ENCODE measurements at regions not wholly inside any gene's neighbourhood (a gene's known extent, or its start where the extent isn't known, plus 50 kb on each side); places are given as distances from the start of the nearest gene placed in this dataset.

GRCh38 chr5:96597438-96598020 is 64.6 kb upstream of the CAST start:
- Histone ChIP-seq H3K4me1 (ENCODE audit: insufficient read depth, low read length) (peaks cover 8% of the 10 kb centered on the region), H3K36me3 (ENCODE audit: insufficient read depth, low read length) (no peaks in the 10 kb centered on the region), H3K27ac (ENCODE audit: low read depth, low read length) (no peak overlapping the region), H3K9me3 (ENCODE audit: low read depth, low read length) (no peaks in the 10 kb centered on the region), H3K4me3 (ENCODE audit: insufficient read depth, low read length) (no peak overlapping the region), H2AFZ (ENCODE audit: low read length) (no peak overlapping the region), H3K79me2 (ENCODE audit: insufficient read depth, low read length) (no peaks in the 10 kb centered on the region), H3K27me3 (ENCODE audit: insufficient read depth, low read length) (no peaks in the 10 kb centered on the region), H3K4me2 (ENCODE audit: insufficient read depth, low read length) (no peak overlapping the region), H4K20me1 (ENCODE audit: insufficient read depth, low read length) (no peaks in the 10 kb centered on the region)
- no peak for TF ChIP-seq CTCF (IDR thresholded peaks at IDR 0.05; ENCODE audit: extremely low read depth, low read depth, low read length)
- peak; percentile 36 for DNase-seq (ENCODE audit: insufficient read length, low spot score, missing footprints)

GRCh38 chr5:96601200-96601599 is 61.0 kb upstream of the CAST start:
- Histone ChIP-seq H3K9me3 (ENCODE audit: low read depth, low read length) (no peaks in the 10 kb centered on the region), H3K4me1 (ENCODE audit: insufficient read depth, low read length) (peaks cover 12% of the 10 kb centered on the region), H3K4me3 (ENCODE audit: insufficient read depth, low read length) (no peak overlapping the region), H3K27ac (ENCODE audit: low read depth, low read length) (no peak overlapping the region), H2AFZ (ENCODE audit: low read length) (no peak overlapping the region), H3K79me2 (ENCODE audit: insufficient read depth, low read length) (no peaks in the 10 kb centered on the region), H3K36me3 (ENCODE audit: insufficient read depth, low read length) (no peaks in the 10 kb centered on the region), H3K4me2 (ENCODE audit: insufficient read depth, low read length) (no peak overlapping the region), H4K20me1 (ENCODE audit: insufficient read depth, low read length) (no peaks in the 10 kb centered on the region), H3K27me3 (ENCODE audit: insufficient read depth, low read length) (no peaks in the 10 kb centered on the region)
- no peak for DNase-seq (ENCODE audit: insufficient read length, low spot score, missing footprints)
- no peak for TF ChIP-seq CTCF (IDR thresholded peaks at IDR 0.05; ENCODE audit: extremely low read depth, low read depth, low read length)

GRCh38 chr5:96601715-96602244 is 60.4 kb upstream of the CAST start:
- Histone ChIP-seq H3K9me3 (ENCODE audit: low read depth, low read length) (no peaks in the 10 kb centered on the region), H3K36me3 (ENCODE audit: insufficient read depth, low read length) (no peaks in the 10 kb centered on the region), H3K4me1 (ENCODE audit: insufficient read depth, low read length) (peaks cover 12% of the 10 kb centered on the region), H4K20me1 (ENCODE audit: insufficient read depth, low read length) (no peaks in the 10 kb centered on the region), H3K79me2 (ENCODE audit: insufficient read depth, low read length) (no peaks in the 10 kb centered on the region), H3K27ac (ENCODE audit: low read depth, low read length) (no peak overlapping the region), H2AFZ (ENCODE audit: low read length) (peak overlapping the region; percentile 67), H3K4me2 (ENCODE audit: insufficient read depth, low read length) (no peak overlapping the region), H3K4me3 (ENCODE audit: insufficient read depth, low read length) (no peak overlapping the region), H3K27me3 (ENCODE audit: insufficient read depth, low read length) (no peaks in the 10 kb centered on the region)
- peak; percentile 80 for TF ChIP-seq CTCF (IDR thresholded peaks at IDR 0.05; ENCODE audit: extremely low read depth, low read depth, low read length)
- peak; percentile 78 for DNase-seq (ENCODE audit: insufficient read length, low spot score, missing footprints)

GRCh38 chr5:96602776-96603175 is 59.4 kb upstream of the CAST start:
- Histone ChIP-seq H3K27me3 (ENCODE audit: insufficient read depth, low read length) (no peaks in the 10 kb centered on the region), H3K4me1 (ENCODE audit: insufficient read depth, low read length) (peaks cover 5% of the 10 kb centered on the region), H3K79me2 (ENCODE audit: insufficient read depth, low read length) (no peaks in the 10 kb centered on the region), H4K20me1 (ENCODE audit: insufficient read depth, low read length) (no peaks in the 10 kb centered on the region), H3K4me3 (ENCODE audit: insufficient read depth, low read length) (no peak overlapping the region), H3K36me3 (ENCODE audit: insufficient read depth, low read length) (no peaks in the 10 kb centered on the region), H3K27ac (ENCODE audit: low read depth, low read length) (no peak overlapping the region), H3K4me2 (ENCODE audit: insufficient read depth, low read length) (no peak overlapping the region), H2AFZ (ENCODE audit: low read length) (no peak overlapping the region), H3K9me3 (ENCODE audit: low read depth, low read length) (no peaks in the 10 kb centered on the region)
- DNase-seq (ENCODE audit: insufficient read length, low spot score, missing footprints): no peak
- TF ChIP-seq CTCF (IDR thresholded peaks at IDR 0.05; ENCODE audit: extremely low read depth, low read depth, low read length): no peak
